ENCODE measurements at regions not wholly inside any gene's neighbourhood (a gene's known extent, or its start where the extent isn't known, plus 50 kb on each side); places are given as distances from the start of the nearest gene placed in this dataset.

DNA sequence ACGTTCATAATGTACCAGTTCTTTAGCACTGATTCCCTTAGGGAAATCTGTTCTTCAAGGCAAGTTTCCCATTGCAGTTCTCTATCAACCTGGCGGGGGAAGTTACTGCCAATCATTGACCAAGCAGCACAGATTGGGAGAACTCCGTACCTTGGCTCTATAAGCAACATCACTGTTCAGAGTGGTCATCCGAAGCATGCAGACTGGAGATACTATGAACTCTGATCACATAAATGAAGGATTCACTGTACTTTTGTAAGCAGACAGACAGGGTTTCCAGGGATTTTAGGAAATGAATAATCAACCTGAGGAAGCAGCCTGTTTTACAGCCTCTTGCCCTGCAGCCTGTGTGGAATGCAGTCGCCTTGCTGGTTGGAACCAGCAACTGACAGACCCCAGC lies 63.8 kb upstream of the WWC2 start:
- no peak for TF ChIP-seq JUND (IDR thresholded peaks at IDR 0.05; ENCODE audit: borderline replicate concordance, low read depth, low read length)
- TF ChIP-seq JUND (tag; IDR thresholded peaks at IDR 0.05; ENCODE audit: borderline replicate concordance, low read depth, low read length) = no peak
- no peak for TF ChIP-seq XRCC4 (IDR thresholded peaks at IDR 0.05; ENCODE audit: extremely low read depth, insufficient read depth, insufficient read length)
- no peak for TF ChIP-seq CTCF (IDR thresholded peaks at IDR 0.05 in 2 of 3, conservative IDR thresholded peaks at IDR 0.05 in 1 of 3; ENCODE audit: insufficient read depth in 2 of 3, low read depth in 1 of 3, low read length in 3 of 3)
- no peak for TF ChIP-seq FUS (optimal IDR thresholded peaks at IDR 0.05; ENCODE audit: low read depth, low read length)
- TF ChIP-seq SRSF7 (optimal IDR thresholded peaks at IDR 0.05; ENCODE audit: low read depth, low read length) = no peak
- TF ChIP-seq ZNF324 (CRISPR knock-in tag; IDR thresholded peaks at IDR 0.05) = no peak
- no peak for TF ChIP-seq ZBTB8A (IDR thresholded peaks at IDR 0.05; ENCODE audit: partially characterized antibody)
- TF ChIP-seq ZNF449 (CRISPR knock-in tag; IDR thresholded peaks at IDR 0.05) = no peak
- TF ChIP-seq FOXK2 (conservative IDR thresholded peaks at IDR 0.05 in 1 of 2, IDR thresholded peaks at IDR 0.05 in 1 of 2; ENCODE audit: low read depth in 2 of 2) = no peak
- no peak for TF ChIP-seq TAF1 (IDR thresholded peaks at IDR 0.05; ENCODE audit: control insufficient read depth, extremely low read depth, insufficient read depth, low read length, severe bottlenecking)
- TF ChIP-seq, protein P1, sequence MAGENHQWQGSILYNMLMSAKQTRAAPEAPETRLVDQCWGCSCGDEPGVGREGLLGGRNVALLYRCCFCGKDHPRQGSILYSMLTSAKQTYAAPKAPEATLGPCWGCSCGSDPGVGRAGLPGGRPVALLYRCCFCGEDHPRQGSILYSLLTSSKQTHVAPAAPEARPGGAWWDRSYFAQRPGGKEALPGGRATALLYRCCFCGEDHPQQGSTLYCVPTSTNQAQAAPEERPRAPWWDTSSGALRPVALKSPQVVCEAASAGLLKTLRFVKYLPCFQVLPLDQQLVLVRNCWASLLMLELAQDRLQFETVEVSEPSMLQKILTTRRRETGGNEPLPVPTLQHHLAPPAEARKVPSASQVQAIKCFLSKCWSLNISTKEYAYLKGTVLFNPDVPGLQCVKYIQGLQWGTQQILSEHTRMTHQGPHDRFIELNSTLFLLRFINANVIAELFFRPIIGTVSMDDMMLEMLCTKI (IDR thresholded peaks at IDR 0.05; ENCODE audit: partially characterized antibody) = no peak

Data from K562 (cell line).